Aorta (tissue), 5 donors: ENCODE measurements at regions not wholly inside any gene's neighbourhood (a gene's known extent, or its start where the extent isn't known, plus 50 kb on each side); places are given as distances from the start of the nearest gene placed in this dataset.
"Not testable (repeated sequence)": the region's sequence is repeated elsewhere in the genome, so short reads cannot be mapped to it uniquely, and the experiment has no call there.

Source experiments
- ATAC-seq: fragments of 200-7000 bp; cut with Tn5 transposase; one replicate; pipeline ENCODE4 v1.9.1; 2022; ENCODE audit warnings: moderate library complexity; ENCODE audit not compliant: low FRiP score
- DNase-seq, 2 donors: peaks; one replicate each; pipeline ENCODE4 v3.0.0-alpha.2; 2020
- H3K27ac ChIP-seq, 2 donors: one replicate each; pipeline ENCODE4 v1.5.1; 2013; ENCODE audit warnings: low read length in 2 of 2, mild to moderate bottlenecking in 2 of 2, moderate library complexity in 2 of 2, control low read depth in 1 of 2, inconsistent platforms in 1 of 2, low read depth in 1 of 2
- H3K27me3 ChIP-seq, 2 donors: one replicate each; pipeline ENCODE4 v1.6.1; 2013; ENCODE audit warnings: control low read depth in 1 of 2, low read length in 1 of 2, mild to moderate bottlenecking in 1 of 2, moderate library complexity in 1 of 2; ENCODE audit not compliant: insufficient read depth in 2 of 2, control insufficient read depth in 1 of 2
- H3K36me3 ChIP-seq, 2 donors: one replicate each; pipeline ENCODE4 v1.6.1; 2013; ENCODE audit warnings: control low read depth in 1 of 2, low read length in 1 of 2, mild to moderate bottlenecking in 1 of 2; ENCODE audit not compliant: insufficient read depth in 2 of 2, control insufficient read depth in 1 of 2
- H3K4me1 ChIP-seq, 2 donors: one replicate each; pipeline ENCODE4 v1.6.1; 2013; ENCODE audit warnings: low read length in 2 of 2, control low read depth in 1 of 2, mild to moderate bottlenecking in 1 of 2, moderate library complexity in 1 of 2; ENCODE audit not compliant: insufficient read depth in 2 of 2, control insufficient read depth in 1 of 2
- H3K4me3 ChIP-seq, 2 donors: one replicate each; pipeline ENCODE4 v1.5.1; 2013; ENCODE audit warnings: low read length in 2 of 2, control low read depth in 1 of 2, mild to moderate bottlenecking in 1 of 2
- H3K9me3 ChIP-seq: one replicate; pipeline ENCODE4 v1.6.1; 2013; ENCODE audit warnings: mild to moderate bottlenecking, low read length; ENCODE audit not compliant: control insufficient read depth
- WGBS, 2 donors: extraction: QIAGEN DNeasy Blood & Tissue Kit; methylation state at CpG; one replicate each; pipeline ENCODE4 v1.1.7; 2013; 5-methylcytosine and 5-hydroxymethylcytosine counted together
- intact Hi-C, 2 donors: fragments of 100-400 bp; cut with DNase I; formaldehyde crosslinking; loops; one replicate each; pipeline versions ENCODE4 v1.14.2 to v1.15.0; 2022
- donor health status: healthy with polysubstance abuse.
- donor health status: Bipolar disorder and iron deficiency.
- donor health status: DM: no; HTN: no; CAD: no.
- donor health status: DM: no; HTN: no; CAD: no.
- donor health status: DM: yes; HTN: yes; CAD: no.

GRCh38 chr2:88802026-88802425, 110.6 kb downstream of the RPIA start:
- H3K27me3 ChIP-seq, intact Hi-C loops, H3K27ac ChIP-seq, ATAC-seq, H3K36me3 ChIP-seq, H3K4me1 ChIP-seq, H3K4me3 ChIP-seq, DNase-seq, H3K9me3 ChIP-seq: not testable (repeated sequence)
- 23 to 28% methylated on average over 2 of the region's 2 CpGs for WGBS, 2 donors

DNA sequence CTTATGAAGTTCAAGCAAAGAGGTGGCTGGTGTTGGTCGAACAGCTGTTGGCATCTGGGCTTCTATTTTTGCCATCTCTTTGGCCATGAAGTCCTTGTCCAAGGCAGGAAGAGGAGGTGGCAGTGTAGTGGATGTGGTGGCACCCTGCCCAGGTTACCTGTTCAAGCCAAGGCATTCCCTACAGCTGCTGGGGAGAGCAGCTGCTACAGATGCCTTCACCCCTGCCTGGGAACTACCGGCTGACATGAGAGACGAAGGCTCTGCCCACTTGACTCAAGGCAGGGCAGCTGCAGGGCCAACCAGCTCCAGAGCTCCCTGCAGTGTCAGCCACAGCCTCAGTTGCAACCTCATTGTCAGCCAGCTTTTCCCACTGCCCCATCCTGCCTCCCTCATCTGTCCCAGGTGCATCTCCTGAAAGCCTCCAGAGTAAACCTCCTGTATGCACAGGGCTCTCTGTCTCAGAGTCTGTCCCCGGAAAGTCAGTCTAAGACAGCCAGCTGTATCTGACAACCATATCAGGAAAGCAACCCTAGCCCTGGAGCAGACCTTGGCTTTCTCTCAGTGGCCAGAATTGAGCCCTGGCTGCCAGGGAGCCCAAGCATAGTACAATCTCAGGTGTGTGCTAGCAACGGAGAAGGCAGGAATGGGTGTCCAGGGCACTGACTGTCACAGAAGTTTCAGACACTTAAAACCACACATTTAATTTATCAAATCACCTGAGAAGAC, 115.9 kb downstream of the RPIA start:
- ATAC-seq (no peak), DNase-seq (no peak)
- H3K9me3 ChIP-seq = peaks cover 2% of the 10 kb centered on the region
- H3K36me3 ChIP-seq = no peaks in the 10 kb centered on the region
- no peaks in the 10 kb centered on the region for H3K4me1 ChIP-seq
- H3K27me3 ChIP-seq = no peaks in the 10 kb centered on the region
- intact Hi-C loops = no loop called here
- H3K27ac ChIP-seq = no peak overlapping the region
- H3K4me3 ChIP-seq = no peak overlapping the region
- WGBS, 2 donors = 73 to 75% methylated on average over 5 of the region's 5 CpGs

DNA sequence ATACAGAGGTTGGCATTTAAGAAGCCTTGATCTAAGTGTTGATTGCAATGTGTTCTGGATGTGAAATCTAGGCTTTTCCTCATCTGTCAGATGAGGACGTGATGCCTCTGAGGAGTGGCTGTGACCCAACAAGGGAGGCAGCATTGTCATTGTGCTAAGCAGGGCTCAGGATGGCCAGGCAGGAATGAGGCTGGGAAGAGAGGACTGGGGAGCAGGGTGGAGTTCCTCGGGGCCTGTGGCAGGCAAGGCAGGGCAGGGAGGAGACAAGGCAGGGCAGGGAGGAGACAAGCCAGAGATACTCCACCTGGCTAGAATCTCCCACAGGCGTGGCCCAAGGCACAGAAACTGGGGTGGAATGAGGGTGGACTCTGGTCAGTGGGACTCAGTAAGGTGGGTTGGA, 116.6 kb downstream of the RPIA start:
- Histone ChIP-seq H3K4me3 (no peak overlapping the region), H3K9me3 (peaks cover 2% of the 10 kb centered on the region), H3K4me1 (no peaks in the 10 kb centered on the region), H3K27ac (no peak overlapping the region), H3K36me3 (no peaks in the 10 kb centered on the region), H3K27me3 (no peaks in the 10 kb centered on the region)
- DNase-seq = no peak
- no peak for ATAC-seq
- WGBS, 2 donors = 69 to 70% methylated on average over 3 of the region's 3 CpGs
- intact Hi-C loops = no loop called here

GRCh38 chr2:88808652-88809051, 117.2 kb downstream of the RPIA start:
- Histone ChIP-seq H3K27ac (no peak overlapping the region), H3K27me3 (no peaks in the 10 kb centered on the region), H3K9me3 (peaks cover 2% of the 10 kb centered on the region), H3K36me3 (no peaks in the 10 kb centered on the region), H3K4me3 (no peak overlapping the region), H3K4me1 (no peaks in the 10 kb centered on the region)
- DNase-seq (no peak), ATAC-seq (no peak)
- WGBS, 2 donors = 25 to 26% methylated on average over 1 of the region's 1 CpG
- intact Hi-C loops = no loop called here

GRCh38 chr2:88809216-88809615, 117.7 kb downstream of the RPIA start:
- no peaks in the 10 kb centered on the region for H3K4me1 ChIP-seq
- H3K36me3 ChIP-seq = no peaks in the 10 kb centered on the region
- intact Hi-C loops = no loop called here
- H3K27ac ChIP-seq = no peak overlapping the region
- no peaks in the 10 kb centered on the region for H3K27me3 ChIP-seq
- H3K4me3 ChIP-seq = no peak overlapping the region
- DNase-seq (no peak), ATAC-seq (no peak)
- peaks cover 2% of the 10 kb centered on the region for H3K9me3 ChIP-seq
- 83 to 90% methylated on average over 6 of the region's 6 CpGs for WGBS, 2 donors

DNA sequence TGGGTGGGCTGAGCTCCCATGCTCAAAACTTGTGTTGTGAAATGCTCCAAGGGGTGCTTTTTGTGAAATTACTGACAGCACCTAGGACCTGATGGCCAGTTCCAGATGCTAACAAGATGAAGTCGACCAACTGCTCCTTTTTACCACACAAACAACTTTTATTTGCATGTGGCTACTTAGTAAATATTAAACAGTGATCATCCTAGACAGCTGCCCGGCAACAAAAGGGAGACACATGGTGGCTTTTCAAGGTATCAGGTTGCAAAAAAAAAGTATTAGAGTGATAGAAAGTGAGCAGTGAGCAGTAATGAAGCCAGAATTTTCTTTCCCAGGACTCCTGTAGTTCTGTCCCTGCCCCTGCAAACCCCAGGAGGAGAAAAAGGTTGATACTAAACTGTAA, 118.5 kb downstream of the RPIA start:
- ATAC-seq = no peak
- Histone ChIP-seq H3K4me1 (no peaks in the 10 kb centered on the region), H3K27ac (no peak overlapping the region), H3K9me3 (peaks cover 2% of the 10 kb centered on the region), H3K4me3 (no peak overlapping the region), H3K27me3 (no peaks in the 10 kb centered on the region), H3K36me3 (no peaks in the 10 kb centered on the region)
- 30 to 39% methylated on average over 2 of the region's 2 CpGs for WGBS, 2 donors
- no peak for DNase-seq
- intact Hi-C loops = no loop called here

DNA sequence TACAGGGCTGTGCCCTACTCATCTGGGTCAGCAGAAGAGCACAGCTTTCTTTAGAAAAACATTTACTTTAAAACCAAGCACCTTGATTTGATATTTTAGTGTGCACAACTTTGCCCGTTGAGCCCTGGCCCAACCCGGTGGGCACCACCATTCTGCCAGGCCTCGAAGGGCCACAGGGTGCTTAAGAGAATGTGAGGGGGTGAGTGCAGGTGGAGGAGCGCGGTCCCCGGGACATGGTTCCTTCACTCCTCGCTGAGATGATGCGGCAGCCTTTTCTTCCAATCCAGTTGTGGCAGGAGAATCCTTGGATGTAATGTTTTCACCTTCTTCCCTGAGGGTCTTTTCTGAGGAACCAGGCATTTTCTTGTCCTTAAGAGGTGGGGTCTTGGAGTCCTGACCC, 119.0 kb downstream of the RPIA start:
- no peak for DNase-seq

GRCh38 chr2:88811233-88811632, 119.8 kb downstream of the RPIA start:
- 74 to 77% methylated on average over 3 of the region's 3 CpGs for WGBS, 2 donors
- H3K27ac ChIP-seq = no peak overlapping the region
- H3K4me1 ChIP-seq = no peaks in the 10 kb centered on the region
- intact Hi-C loops = no loop called here
- H3K9me3 ChIP-seq = peaks cover 7% of the 10 kb centered on the region
- H3K4me3 ChIP-seq = no peak overlapping the region
- ATAC-seq (no peak), DNase-seq (no peak)
- H3K36me3 ChIP-seq = no peaks in the 10 kb centered on the region
- peaks cover 0 to 3% of the 10 kb centered on the region in 2 donors for H3K27me3 ChIP-seq

More for the DNA sequence above, 119.0 kb downstream of the RPIA start:
- no peak overlapping the region for H3K27ac ChIP-seq
- ATAC-seq = no peak
- no peaks in the 10 kb centered on the region for H3K27me3 ChIP-seq
- no peak overlapping the region for H3K4me3 ChIP-seq
- no peaks in the 10 kb centered on the region for H3K4me1 ChIP-seq
- intact Hi-C loops = no loop called here
- H3K9me3 ChIP-seq = peaks cover 2% of the 10 kb centered on the region
- WGBS, 2 donors = 88 to 90% methylated on average over 8 of the region's 8 CpGs
- no peaks in the 10 kb centered on the region for H3K36me3 ChIP-seq

- Histone ChIP-seq H3K27ac (no peak overlapping the region), H3K4me3 (no peak overlapping the region), H3K4me1 (no peaks in the 10 kb centered on the region), H3K36me3 (no peaks in the 10 kb centered on the region), H3K27me3 (peaks cover 0 to 3% of the 10 kb centered on the region in 2 donors), H3K9me3 (peaks cover 7% of the 10 kb centered on the region)
- intact Hi-C loops = no loop called here
- ATAC-seq (no peak), DNase-seq (no peak)
- WGBS, 2 donors = 76 to 87% methylated on average over 8 of the region's 8 CpGs
Measured at GRCh38 chr2:88811681-88812080, 120.2 kb downstream of the RPIA start.
